ENCODE measurements at regions not wholly inside any gene's neighbourhood (a gene's known extent, or its start where the extent isn't known, plus 50 kb on each side); places are given as distances from the start of the nearest gene placed in this dataset.

DNA sequence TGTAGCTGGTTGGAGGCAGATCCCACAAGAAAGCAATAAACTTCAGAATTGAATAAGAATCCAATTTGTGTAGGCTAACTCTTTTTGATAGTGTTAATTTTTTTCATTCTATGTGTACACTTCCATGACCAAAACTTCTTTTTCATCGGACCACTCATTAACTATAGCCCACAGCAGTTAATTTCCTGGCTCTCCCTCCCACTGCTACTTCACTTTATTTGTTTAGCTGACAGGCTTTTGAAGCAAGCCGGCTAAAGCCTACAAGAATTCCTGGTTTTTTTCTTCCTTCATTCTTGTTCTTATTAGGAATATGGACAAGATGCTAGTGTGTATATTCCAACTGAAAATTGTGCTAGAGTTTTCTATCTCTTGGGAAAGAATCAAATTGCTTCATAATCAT lies 329.2 kb upstream of the CCNH start:
- FAIRE-seq: no peak
- CTCF ChIA-PET: interaction anchor here (0.8 kb wide), 1 partner anchor 39 kb away, joined by 4 read pairs; no protein-coding TSS in a partner anchor
- in situ Hi-C loops (cut with MboI) (no loop called here), intact Hi-C loops (cut with micrococcal nuclease; ENCODE audit: unreplicated experiment) (no loop called here)
- Histone ChIP-seq H3K27me3 (replicated peaks in 1 of 2; ENCODE audit: control insufficient read depth in 2 of 2, insufficient read depth in 2 of 2, low read length in 1 of 2) (no peaks in the 10 kb centered on the region), H3K27ac (ENCODE audit: control insufficient read depth, insufficient read depth) (no peak overlapping the region), H3K9ac (ENCODE audit: control insufficient read depth, insufficient read depth, low read length) (no peak overlapping the region), H3K9me3 (replicated peaks; ENCODE audit: control insufficient read depth, insufficient read depth, low read length) (no peaks in the 10 kb centered on the region), H3K36me3 (ENCODE audit: control insufficient read depth in 2 of 2, insufficient read depth in 2 of 2, low read length in 1 of 2) (no peaks in the 10 kb centered on the region), H4K20me1 (ENCODE audit: control insufficient read depth, insufficient read depth) (no peaks in the 10 kb centered on the region), H3K4me2 (ENCODE audit: control insufficient read depth, insufficient read depth) (no peak overlapping the region), H2AFZ (ENCODE audit: control insufficient read depth, low read depth, low read length) (no peak overlapping the region), H3K4me1 (ENCODE audit: control insufficient read depth, insufficient read depth, low read length) (no peaks in the 10 kb centered on the region), H3K79me2 (ENCODE audit: control insufficient read depth, insufficient read depth, low read length) (no peaks in the 10 kb centered on the region), H3K4me3 (no peak overlapping the region)
- no peak for DNase-seq (ENCODE audit: low read depth, low spot score)
- WGBS (ENCODE audit: insufficient coverage, insufficient replicate concordance, low lambda C conversion rate, missing lambda C conversion rate): 26% methylated on average over 2 of the region's 2 CpGs
- RAD21 ChIA-PET (ENCODE audit: unreplicated experiment): interaction anchor here (1.1 kb wide), 1 partner anchor 9 kb away, joined by 3 read pairs; no protein-coding TSS in a partner anchor
- no peak for ATAC-seq
- no TSS peak for BruUV-seq (replicated peaks)
- TF ChIP-seq NFIC (IDR thresholded peaks at IDR 0.05; ENCODE audit: low read depth, low read length): no peak
- no peak for TF ChIP-seq CREM (IDR thresholded peaks at IDR 0.05; ENCODE audit: low read depth)
- TF ChIP-seq, protein P1, sequence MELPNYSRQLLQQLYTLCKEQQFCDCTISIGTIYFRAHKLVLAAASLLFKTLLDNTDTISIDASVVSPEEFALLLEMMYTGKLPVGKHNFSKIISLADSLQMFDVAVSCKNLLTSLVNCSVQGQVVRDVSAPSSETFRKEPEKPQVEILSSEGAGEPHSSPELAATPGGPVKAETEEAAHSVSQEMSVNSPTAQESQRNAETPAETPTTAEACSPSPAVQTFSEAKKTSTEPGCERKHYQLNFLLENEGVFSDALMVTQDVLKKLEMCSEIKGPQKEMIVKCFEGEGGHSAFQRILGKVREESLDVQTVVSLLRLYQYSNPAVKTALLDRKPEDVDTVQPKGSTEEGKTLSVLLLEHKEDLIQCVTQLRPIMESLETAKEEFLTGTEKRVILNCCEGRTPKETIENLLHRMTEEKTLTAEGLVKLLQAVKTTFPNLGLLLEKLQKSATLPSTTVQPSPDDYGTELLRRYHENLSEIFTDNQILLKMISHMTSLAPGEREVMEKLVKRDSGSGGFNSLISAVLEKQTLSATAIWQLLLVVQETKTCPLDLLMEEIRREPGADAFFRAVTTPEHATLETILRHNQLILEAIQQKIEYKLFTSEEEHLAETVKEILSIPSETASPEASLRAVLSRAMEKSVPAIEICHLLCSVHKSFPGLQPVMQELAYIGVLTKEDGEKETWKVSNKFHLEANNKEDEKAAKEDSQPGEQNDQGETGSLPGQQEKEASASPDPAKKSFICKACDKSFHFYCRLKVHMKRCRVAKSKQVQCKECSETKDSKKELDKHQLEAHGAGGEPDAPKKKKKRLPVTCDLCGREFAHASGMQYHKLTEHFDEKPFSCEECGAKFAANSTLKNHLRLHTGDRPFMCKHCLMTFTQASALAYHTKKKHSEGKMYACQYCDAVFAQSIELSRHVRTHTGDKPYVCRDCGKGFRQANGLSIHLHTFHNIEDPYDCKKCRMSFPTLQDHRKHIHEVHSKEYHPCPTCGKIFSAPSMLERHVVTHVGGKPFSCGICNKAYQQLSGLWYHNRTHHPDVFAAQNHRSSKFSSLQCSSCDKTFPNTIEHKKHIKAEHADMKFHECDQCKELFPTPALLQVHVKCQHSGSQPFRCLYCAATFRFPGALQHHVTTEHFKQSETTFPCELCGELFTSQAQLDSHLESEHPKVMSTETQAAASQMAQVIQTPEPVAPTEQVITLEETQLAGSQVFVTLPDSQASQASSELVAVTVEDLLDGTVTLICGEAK (IDR thresholded peaks at IDR 0.05; ENCODE audit: borderline replicate concordance): no peak
- TF ChIP-seq SMAD1 (IDR thresholded peaks at IDR 0.05; ENCODE audit: low read depth, partially characterized antibody): no peak
- no peak for TF ChIP-seq PAX5 (IDR thresholded peaks at IDR 0.05; ENCODE audit: borderline replicate concordance, low read depth, low read length)
- TF ChIP-seq FOXM1 (IDR thresholded peaks at IDR 0.05; ENCODE audit: low read depth, low read length): no peak
- TF ChIP-seq, protein P2, sequence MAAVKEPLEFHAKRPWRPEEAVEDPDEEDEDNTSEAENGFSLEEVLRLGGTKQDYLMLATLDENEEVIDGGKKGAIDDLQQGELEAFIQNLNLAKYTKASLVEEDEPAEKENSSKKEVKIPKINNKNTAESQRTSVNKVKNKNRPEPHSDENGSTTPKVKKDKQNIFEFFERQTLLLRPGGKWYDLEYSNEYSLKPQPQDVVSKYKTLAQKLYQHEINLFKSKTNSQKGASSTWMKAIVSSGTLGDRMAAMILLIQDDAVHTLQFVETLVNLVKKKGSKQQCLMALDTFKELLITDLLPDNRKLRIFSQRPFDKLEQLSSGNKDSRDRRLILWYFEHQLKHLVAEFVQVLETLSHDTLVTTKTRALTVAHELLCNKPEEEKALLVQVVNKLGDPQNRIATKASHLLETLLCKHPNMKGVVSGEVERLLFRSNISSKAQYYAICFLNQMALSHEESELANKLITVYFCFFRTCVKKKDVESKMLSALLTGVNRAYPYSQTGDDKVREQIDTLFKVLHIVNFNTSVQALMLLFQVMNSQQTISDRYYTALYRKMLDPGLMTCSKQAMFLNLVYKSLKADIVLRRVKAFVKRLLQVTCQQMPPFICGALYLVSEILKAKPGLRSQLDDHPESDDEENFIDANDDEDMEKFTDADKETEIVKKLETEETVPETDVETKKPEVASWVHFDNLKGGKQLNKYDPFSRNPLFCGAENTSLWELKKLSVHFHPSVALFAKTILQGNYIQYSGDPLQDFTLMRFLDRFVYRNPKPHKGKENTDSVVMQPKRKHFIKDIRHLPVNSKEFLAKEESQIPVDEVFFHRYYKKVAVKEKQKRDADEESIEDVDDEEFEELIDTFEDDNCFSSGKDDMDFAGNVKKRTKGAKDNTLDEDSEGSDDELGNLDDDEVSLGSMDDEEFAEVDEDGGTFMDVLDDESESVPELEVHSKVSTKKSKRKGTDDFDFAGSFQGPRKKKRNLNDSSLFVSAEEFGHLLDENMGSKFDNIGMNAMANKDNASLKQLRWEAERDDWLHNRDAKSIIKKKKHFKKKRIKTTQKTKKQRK (IDR thresholded peaks at IDR 0.05; ENCODE audit: low read depth, low read length): no peak
- no peak for TF ChIP-seq POLR2AphosphoS2 (IDR thresholded peaks at IDR 0.05; ENCODE audit: low read depth, low read length)
- TF ChIP-seq PKNOX1 (IDR thresholded peaks at IDR 0.05): no peak
- POLR2A ChIA-PET: no interaction called here
- SMC1A ChIA-PET (ENCODE audit: uncharacterized antibody, unreplicated experiment): no interaction called here

Data from GM12878 (cell line).